Smooth muscle cell (in vitro differentiated cells): ENCODE measurements at regions not wholly inside any gene's neighbourhood (a gene's known extent, or its start where the extent isn't known, plus 50 kb on each side); places are given as distances from the start of the nearest gene placed in this dataset.
"Not testable (repeated sequence)": the region's sequence is repeated elsewhere in the genome, so short reads cannot be mapped to it uniquely, and the experiment has no call there.

Source experiments
- DNase-seq: peaks from one replicate; lab custom pipeline; 2025; ENCODE audit not compliant: unreplicated experiment; lab: John Stamatoyannopoulos, UW
- H2AFZ ChIP-seq: fragments of 200-600 bp; sonication (generic); 2 replicates; pipeline ENCODE4 v1.6.0; 2016; ENCODE audit warnings: antibody characterized with exemption, low read depth, mild to moderate bottlenecking
- H3F3A ChIP-seq: fragments of 200-600 bp; sonication (generic); 2 replicates; pipeline ENCODE4 v1.6.0; 2017; ENCODE audit warnings: antibody characterized with exemption, low read depth
- H3K27ac ChIP-seq: fragments of 200-600 bp; sonication (generic); 2 replicates; pipeline ENCODE4 v1.5.1; 2016; ENCODE audit warnings: low read depth, mild to moderate bottlenecking
- H3K27me3 ChIP-seq: fragments of 200-600 bp; sonication (generic); 2 replicates; pipeline ENCODE4 v1.6.1; 2016; ENCODE audit warnings: low read depth, mild to moderate bottlenecking
- H3K36me3 ChIP-seq: fragments of 200-600 bp; sonication (generic); 2 replicates; pipeline ENCODE4 v1.5.1; 2016; ENCODE audit warnings: low read depth
- H3K4me1 ChIP-seq: fragments of 200-600 bp; sonication (generic); 2 replicates; pipeline ENCODE4 v1.5.1; 2016; ENCODE audit warnings: low read depth
- H3K4me2 ChIP-seq: fragments of 200-600 bp; sonication (generic); 2 replicates; pipeline ENCODE4 v1.6.0; 2016; ENCODE audit warnings: mild to moderate bottlenecking
- H3K4me3 ChIP-seq: fragments of 200-600 bp; sonication (generic); 2 replicates; pipeline ENCODE4 v1.5.1; 2016; ENCODE audit warnings: mild to moderate bottlenecking
- H3K79me2 ChIP-seq: fragments of 200-600 bp; sonication (generic); 2 replicates; pipeline ENCODE4 v1.6.0; 2016; ENCODE audit warnings: low read depth, mild to moderate bottlenecking
- H3K9ac ChIP-seq: fragments of 200-600 bp; sonication (generic); 2 replicates; pipeline ENCODE4 v1.6.0; 2016; ENCODE audit warnings: low read depth
- H3K9me3 ChIP-seq: fragments of 200-600 bp; sonication (generic); replicated peaks from 2 replicates; pipeline ENCODE4 v1.5.1; 2016; ENCODE audit warnings: low read depth
- H4K20me1 ChIP-seq: fragments of 200-600 bp; sonication (generic); 2 replicates; pipeline ENCODE4 v1.6.0; 2016; ENCODE audit warnings: low read depth
- WGBS: methylation state at CpG from one replicate; pipeline ENCODE4 v1.1.7; 2016; ENCODE audit warnings: low lambda C conversion rate; 5-methylcytosine and 5-hydroxymethylcytosine counted together
- TF ChIP-seq, protein P1 (sequence below): fragments of 200-600 bp; sonication (generic); IDR thresholded peaks from 2 replicates; pipeline ENCODE4 v1.5.1; 2017; ENCODE audit warnings: borderline replicate concordance, mild to moderate bottlenecking, antibody characterized with exemption; ENCODE audit not compliant: insufficient read depth, poor library complexity, severe bottlenecking

DNA sequence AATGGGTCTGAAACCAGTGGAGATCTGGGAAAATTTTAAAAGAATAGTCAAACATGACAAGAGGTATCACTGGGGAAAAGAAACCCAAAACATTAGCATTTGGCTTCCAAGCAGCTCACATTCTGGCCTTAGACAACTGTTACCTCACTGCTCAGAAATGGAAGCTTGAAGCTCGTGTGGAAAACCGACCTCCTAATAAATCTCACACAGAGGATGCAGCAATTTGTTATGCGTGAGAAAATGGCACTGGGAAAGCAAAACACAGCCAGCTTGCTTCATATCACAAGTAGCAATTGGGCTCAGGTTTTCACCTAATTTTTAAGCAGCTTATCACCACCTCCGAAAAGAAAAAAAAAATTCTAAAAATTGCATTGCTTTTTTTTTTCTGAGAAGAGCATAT, 103.3 kb upstream of the TAS2R1 start:
- Histone ChIP-seq H3K9ac (no peak overlapping the region), H3K4me2 (no peak overlapping the region), H3K9me3 (no peaks in the 10 kb centered on the region), H3K27ac (no peak overlapping the region), H3K27me3 (no peaks in the 10 kb centered on the region), H3F3A (no peaks in the 10 kb centered on the region), H3K4me1 (no peaks in the 10 kb centered on the region), H2AFZ (no peak overlapping the region), H3K36me3 (no peaks in the 10 kb centered on the region), H3K79me2 (no peaks in the 10 kb centered on the region), H3K4me3 (no peak overlapping the region), H4K20me1 (no peaks in the 10 kb centered on the region)
- WGBS, result 83% methylated on average over 4 of the region's 4 CpGs
- DNase-seq, result no peak
- TF ChIP-seq, protein P1, sequence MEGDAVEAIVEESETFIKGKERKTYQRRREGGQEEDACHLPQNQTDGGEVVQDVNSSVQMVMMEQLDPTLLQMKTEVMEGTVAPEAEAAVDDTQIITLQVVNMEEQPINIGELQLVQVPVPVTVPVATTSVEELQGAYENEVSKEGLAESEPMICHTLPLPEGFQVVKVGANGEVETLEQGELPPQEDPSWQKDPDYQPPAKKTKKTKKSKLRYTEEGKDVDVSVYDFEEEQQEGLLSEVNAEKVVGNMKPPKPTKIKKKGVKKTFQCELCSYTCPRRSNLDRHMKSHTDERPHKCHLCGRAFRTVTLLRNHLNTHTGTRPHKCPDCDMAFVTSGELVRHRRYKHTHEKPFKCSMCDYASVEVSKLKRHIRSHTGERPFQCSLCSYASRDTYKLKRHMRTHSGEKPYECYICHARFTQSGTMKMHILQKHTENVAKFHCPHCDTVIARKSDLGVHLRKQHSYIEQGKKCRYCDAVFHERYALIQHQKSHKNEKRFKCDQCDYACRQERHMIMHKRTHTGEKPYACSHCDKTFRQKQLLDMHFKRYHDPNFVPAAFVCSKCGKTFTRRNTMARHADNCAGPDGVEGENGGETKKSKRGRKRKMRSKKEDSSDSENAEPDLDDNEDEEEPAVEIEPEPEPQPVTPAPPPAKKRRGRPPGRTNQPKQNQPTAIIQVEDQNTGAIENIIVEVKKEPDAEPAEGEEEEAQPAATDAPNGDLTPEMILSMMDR, result no peak

DNA sequence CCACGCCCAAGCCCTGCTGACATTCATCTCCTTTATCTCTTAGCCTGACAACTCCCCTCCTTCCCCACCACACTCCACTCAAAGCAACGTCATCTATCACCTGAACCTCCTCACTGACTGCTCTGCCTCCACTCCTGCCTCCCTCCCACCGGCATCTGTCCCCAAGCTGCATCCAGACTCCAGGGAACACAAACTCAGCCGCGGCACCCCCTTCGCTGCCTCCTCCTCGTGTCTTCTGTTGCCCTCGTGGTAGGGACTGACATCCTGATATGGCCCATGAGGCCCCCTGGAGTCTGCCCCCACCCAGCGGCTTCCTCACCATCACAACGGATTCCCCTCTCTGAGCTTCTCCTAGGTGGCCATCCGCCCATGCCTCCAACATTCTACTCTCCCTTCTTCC, 101.0 kb upstream of the TAS2R1 start:
- WGBS, result 94% methylated on average over 11 of the region's 11 CpGs
- Histone ChIP-seq H3K9me3 (no peaks in the 10 kb centered on the region), H3K4me1 (no peaks in the 10 kb centered on the region), H3K27me3 (no peaks in the 10 kb centered on the region), H3K4me3 (no peak overlapping the region), H3K79me2 (no peaks in the 10 kb centered on the region), H3K9ac (no peak overlapping the region), H3F3A (no peaks in the 10 kb centered on the region), H2AFZ (no peak overlapping the region), H3K4me2 (no peak overlapping the region), H3K27ac (no peak overlapping the region), H4K20me1 (no peaks in the 10 kb centered on the region), H3K36me3 (no peaks in the 10 kb centered on the region)
- TF ChIP-seq, protein P1, result no peak
- no peak for DNase-seq

DNA sequence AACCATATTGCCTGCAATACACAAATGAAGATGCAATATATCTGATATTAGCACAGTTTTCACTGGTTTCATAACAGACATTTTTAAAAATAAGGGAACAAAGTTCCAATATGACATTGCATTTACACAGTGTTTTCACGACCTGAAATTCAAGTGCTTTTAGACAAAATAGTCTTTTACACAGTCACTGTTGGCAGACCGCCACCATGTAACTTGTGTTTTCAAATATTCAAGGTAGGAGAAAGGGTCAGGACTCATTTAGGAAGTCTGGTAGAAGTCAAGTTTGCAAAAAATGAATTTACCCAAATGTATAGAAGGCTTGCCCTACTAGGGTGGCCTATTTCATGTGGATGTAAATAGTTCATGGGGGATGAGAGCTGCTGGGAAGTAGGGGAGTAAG, 98.1 kb upstream of the TAS2R1 start:
- Histone ChIP-seq H3K27ac (no peak overlapping the region), H2AFZ (no peak overlapping the region), H3K79me2 (no peaks in the 10 kb centered on the region), H3K9me3 (no peaks in the 10 kb centered on the region), H3K36me3 (no peaks in the 10 kb centered on the region), H4K20me1 (no peaks in the 10 kb centered on the region), H3K4me3 (no peak overlapping the region), H3K27me3 (no peaks in the 10 kb centered on the region), H3K9ac (no peak overlapping the region), H3K4me1 (no peaks in the 10 kb centered on the region), H3F3A (no peaks in the 10 kb centered on the region), H3K4me2 (no peak overlapping the region)
- DNase-seq, result no peak
- WGBS, result 95% methylated on average over 2 of the region's 2 CpGs
- TF ChIP-seq, protein P1, result no peak

DNA sequence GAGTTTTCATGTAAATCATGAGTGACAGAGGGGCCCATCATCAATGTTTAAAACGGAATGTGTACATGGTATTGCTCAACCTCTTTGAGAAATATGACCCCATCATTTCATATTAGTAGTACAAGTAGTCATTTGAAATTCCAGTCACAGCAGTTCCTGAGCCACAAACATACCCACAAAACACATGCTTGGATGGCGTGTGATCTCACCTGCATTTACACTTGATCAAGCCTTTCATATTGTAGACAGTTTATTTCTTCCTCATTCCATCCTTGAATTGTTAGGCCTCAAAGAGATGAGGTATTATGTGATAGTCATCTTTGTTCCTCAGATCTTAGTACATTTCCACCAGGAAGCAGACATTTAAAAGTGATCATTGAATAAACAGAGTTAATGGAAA, 96.8 kb upstream of the TAS2R1 start:
- H3K36me3 ChIP-seq, result no peaks in the 10 kb centered on the region
- H3K4me2 ChIP-seq, result no peak overlapping the region
- no peak overlapping the region for H3K9ac ChIP-seq
- H3K4me1 ChIP-seq, result no peaks in the 10 kb centered on the region
- no peaks in the 10 kb centered on the region for H3K9me3 ChIP-seq
- H3K27me3 ChIP-seq, result no peaks in the 10 kb centered on the region
- no peak overlapping the region for H3K27ac ChIP-seq
- TF ChIP-seq, protein P1, result no peak
- WGBS, result 94% methylated on average over 2 of the region's 2 CpGs
- no peak overlapping the region for H3K4me3 ChIP-seq
- H3K79me2 ChIP-seq, result no peaks in the 10 kb centered on the region
- H4K20me1 ChIP-seq, result no peaks in the 10 kb centered on the region
- no peak overlapping the region for H2AFZ ChIP-seq
- no peak for DNase-seq
- no peaks in the 10 kb centered on the region for H3F3A ChIP-seq

DNA sequence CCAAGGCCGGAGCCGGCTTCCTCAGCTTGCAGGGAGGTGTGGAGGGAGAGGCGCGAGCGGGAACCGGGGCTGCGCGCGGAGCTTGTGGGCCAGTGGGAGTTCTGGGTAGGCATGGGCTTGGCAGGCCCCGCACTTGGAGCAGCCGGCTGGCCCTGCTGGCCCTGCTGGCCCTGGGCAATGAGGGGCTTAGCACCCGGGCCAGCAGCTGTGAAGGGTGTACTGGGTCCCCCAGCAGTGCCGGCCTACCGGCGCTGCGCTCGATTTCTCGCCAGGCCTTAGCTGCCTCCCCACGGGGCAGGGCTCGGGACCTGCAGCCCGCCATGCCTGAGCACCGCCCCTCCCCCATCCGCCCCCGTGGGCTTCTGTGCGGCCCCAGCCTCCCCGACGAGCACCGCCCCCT, 95.1 kb upstream of the TAS2R1 start:
- not testable (repeated sequence) for H2AFZ ChIP-seq, H3K27ac ChIP-seq, DNase-seq, H3K4me3 ChIP-seq, H3K4me1 ChIP-seq, H3K4me2 ChIP-seq, H3K27me3 ChIP-seq, H4K20me1 ChIP-seq, H3K9ac ChIP-seq, H3F3A ChIP-seq, H3K36me3 ChIP-seq, H3K79me2 ChIP-seq, H3K9me3 ChIP-seq
- whole genome bisulfite sequencing, result over 99% methylated on average over 13 of the region's 28 CpGs
